PC-9 (cell line): ENCODE measurements at regions not wholly inside any gene's neighbourhood (a gene's known extent, or its start where the extent isn't known, plus 50 kb on each side); places are given as distances from the start of the nearest gene placed in this dataset.

ENCODE experiments used
- EZH2 ChIP-seq: fragments of 200-600 bp; sonication (generic); IDR thresholded peaks from 2 replicates; pipeline ENCODE4 v1.8.0; 2017; ENCODE audit warnings: antibody characterized with exemption, low read depth
- TF ChIP-seq, protein P1 (sequence below): fragments of 200-600 bp; sonication (generic); conservative IDR thresholded peaks from 2 replicates; pipeline ENCODE4 v1.6.1; 2017; ENCODE audit warnings: mixed run types, antibody characterized with exemption, mild to moderate bottlenecking, moderate library complexity

DNA sequence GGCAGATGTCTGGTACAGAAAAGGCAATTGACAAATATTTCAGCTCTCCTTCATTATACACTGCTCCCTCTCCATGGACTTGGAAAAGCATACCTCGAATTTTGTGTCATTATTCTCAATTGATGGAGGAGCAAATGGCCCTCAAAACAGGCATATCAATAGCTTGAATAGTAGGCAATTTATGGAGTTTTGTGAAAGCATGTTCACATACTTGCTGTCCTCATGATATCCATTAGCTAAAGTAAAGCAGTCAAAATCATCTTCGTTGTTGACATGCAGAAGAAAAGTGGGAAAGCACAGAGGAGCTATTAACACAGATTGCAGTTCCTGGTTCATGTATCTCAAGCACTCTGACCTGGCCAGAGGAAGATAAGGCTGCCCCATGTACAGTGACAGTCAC is 472.8 kb downstream of the CCSER2 start:
- TF ChIP-seq EZH2 = no peak
- TF ChIP-seq, protein P1, sequence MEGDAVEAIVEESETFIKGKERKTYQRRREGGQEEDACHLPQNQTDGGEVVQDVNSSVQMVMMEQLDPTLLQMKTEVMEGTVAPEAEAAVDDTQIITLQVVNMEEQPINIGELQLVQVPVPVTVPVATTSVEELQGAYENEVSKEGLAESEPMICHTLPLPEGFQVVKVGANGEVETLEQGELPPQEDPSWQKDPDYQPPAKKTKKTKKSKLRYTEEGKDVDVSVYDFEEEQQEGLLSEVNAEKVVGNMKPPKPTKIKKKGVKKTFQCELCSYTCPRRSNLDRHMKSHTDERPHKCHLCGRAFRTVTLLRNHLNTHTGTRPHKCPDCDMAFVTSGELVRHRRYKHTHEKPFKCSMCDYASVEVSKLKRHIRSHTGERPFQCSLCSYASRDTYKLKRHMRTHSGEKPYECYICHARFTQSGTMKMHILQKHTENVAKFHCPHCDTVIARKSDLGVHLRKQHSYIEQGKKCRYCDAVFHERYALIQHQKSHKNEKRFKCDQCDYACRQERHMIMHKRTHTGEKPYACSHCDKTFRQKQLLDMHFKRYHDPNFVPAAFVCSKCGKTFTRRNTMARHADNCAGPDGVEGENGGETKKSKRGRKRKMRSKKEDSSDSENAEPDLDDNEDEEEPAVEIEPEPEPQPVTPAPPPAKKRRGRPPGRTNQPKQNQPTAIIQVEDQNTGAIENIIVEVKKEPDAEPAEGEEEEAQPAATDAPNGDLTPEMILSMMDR = no peak
